CD4-positive, alpha-beta T cell (primary cell): ENCODE measurements at regions not wholly inside any gene's neighbourhood (a gene's known extent, or its start where the extent isn't known, plus 50 kb on each side); places are given as distances from the start of the nearest gene placed in this dataset.

ENCODE experiments used
- ATAC-seq: fragments of 200-7000 bp; cut with Tn5 transposase; one replicate; pipeline ENCODE4 v1.10.0; 2022; ENCODE audit warnings: mild to moderate bottlenecking; ENCODE audit not compliant: poor library complexity
- CTCF ChIA-PET: fragments of 350-600 bp; sonication (Branson Sonifier 250); formaldehyde crosslinking; loops from one replicate; lab custom pipeline; 2021; ENCODE audit warnings: antibody characterized with exemption, inconsistent platforms; lab: Charles Lee
- POLR2A ChIA-PET: fragments of 350-600 bp; sonication (Branson Sonifier 250); formaldehyde crosslinking; loops from one replicate; lab custom pipeline; 2021; ENCODE audit warnings: antibody characterized with exemption, inconsistent platforms; lab: Charles Lee
- DNase-seq, 14 experiments: peaks; one replicate each; pipeline ENCODE4 v3.0.0-alpha.2; 2013 to 2020; ENCODE audit warnings: mixed read lengths in 2 of 14
- H3K27ac ChIP-seq, 2 donors: one replicate each; pipeline versions ENCODE4 v1.5.1 to v1.7.0; 2013; ENCODE audit warnings: low read length in 2 of 2, low read depth in 1 of 2, mild to moderate bottlenecking in 1 of 2
- H3K27me3 ChIP-seq, 2 experiments: 1 replicate in 1 of 2; 2 replicates in 1 of 2; pipeline versions ENCODE4 v1.6.1 to v1.7.0; 2013; ENCODE audit warnings: low read length in 2 of 2, control low read depth in 1 of 2, mild to moderate bottlenecking in 1 of 2, moderate library complexity in 1 of 2; ENCODE audit not compliant: insufficient read depth in 2 of 2, control insufficient read depth in 1 of 2
- H3K36me3 ChIP-seq: one replicate; pipeline ENCODE4 v1.6.1; 2013; ENCODE audit warnings: low read length, control low read depth; ENCODE audit not compliant: insufficient read depth
- H3K4me1 ChIP-seq: one replicate; pipeline ENCODE4 v1.6.1; 2013; ENCODE audit warnings: low read length, control low read depth; ENCODE audit not compliant: insufficient read depth
- H3K4me3 ChIP-seq: one replicate; pipeline ENCODE4 v1.5.1; 2013; ENCODE audit warnings: mild to moderate bottlenecking, low read length, moderate library complexity
- H3K9me3 ChIP-seq, 2 experiments: 1 replicate in 1 of 2; 2 replicates in 1 of 2; pipeline versions ENCODE4 v1.6.1 to v1.7.0; 2013; ENCODE audit warnings: low read length in 2 of 2, mild to moderate bottlenecking in 2 of 2, control low read depth in 1 of 2, moderate library complexity in 1 of 2; ENCODE audit not compliant: control insufficient read depth in 1 of 2, insufficient read depth in 1 of 2
- H3K27ac Mint-ChIP-seq: one replicate; pipeline ENCODE4 v1.8.0; 2020; ENCODE audit warnings: mixed read lengths
- H3K27me3 Mint-ChIP-seq: one replicate; pipeline ENCODE4 v1.8.0; 2021; ENCODE audit warnings: mixed read lengths
- H3K36me3 Mint-ChIP-seq: one replicate; pipeline ENCODE4 v1.8.0; 2021; ENCODE audit warnings: low read depth, mixed read lengths
- H3K4me1 Mint-ChIP-seq: one replicate; pipeline ENCODE4 v1.8.0; 2021; ENCODE audit warnings: low read depth, mixed read lengths
- H3K4me3 Mint-ChIP-seq: one replicate; pipeline ENCODE4 v1.8.0; 2020; ENCODE audit warnings: mild to moderate bottlenecking, mixed read lengths
- H3K9me3 Mint-ChIP-seq: one replicate; pipeline ENCODE4 v1.8.0; 2020; ENCODE audit warnings: mixed read lengths
- CTCF ChIP-seq: fragments of 200-600 bp; IDR thresholded peaks from one replicate; pipeline ENCODE4 v1.8.0; 2022; ENCODE audit warnings: antibody characterized with exemption, mild to moderate bottlenecking
- intact Hi-C, 2 experiments: fragments of 100-400 bp; cut with DNase I in 1 of 2; cut with micrococcal nuclease in 1 of 2; formaldehyde crosslinking; loops; one replicate each; pipeline versions ENCODE4 v1.15.1 to v1.9.0; 2023 to 2025; cut with DNase I, micrococcal nuclease

- Histone ChIP-seq H3K27me3 (peaks cover 6 to 36% of the 10 kb centered on the region in 2 experiments), H3K9me3 (no peaks in the 10 kb centered on the region), H3K4me1 (no peaks in the 10 kb centered on the region), H3K27ac (no peak overlapping the region), H3K36me3 (no peaks in the 10 kb centered on the region), H3K4me3 (no peak overlapping the region)
- no peaks in the 10 kb centered on the region for H3K9me3 Mint-ChIP-seq
- no peak for TF ChIP-seq CTCF
- H3K36me3 Mint-ChIP-seq: no peaks in the 10 kb centered on the region
- H3K27me3 Mint-ChIP-seq: peaks cover 59% of the 10 kb centered on the region
- ATAC-seq (no peak), DNase-seq (no peak)
- H3K4me3 Mint-ChIP-seq: no peak overlapping the region
- intact Hi-C loops: no loop called here
- no peak overlapping the region for H3K27ac Mint-ChIP-seq
- ChIA-PET CTCF (no interaction called here), POLR2A (no interaction called here)
- no peaks in the 10 kb centered on the region for H3K4me1 Mint-ChIP-seq
Observed at GRCh38 chr9:33684831-33685230, 110.5 kb upstream of the PRSS3 start.

GRCh38 chr9:33686942-33687341 lies 108.4 kb upstream of the PRSS3 start:
- H3K27ac Mint-ChIP-seq: no peak overlapping the region
- ATAC-seq (no peak), DNase-seq (no peak)
- H3K27ac ChIP-seq: no peak overlapping the region
- TF ChIP-seq CTCF: no peak
- no peaks in the 10 kb centered on the region for H3K9me3 Mint-ChIP-seq
- no peaks in the 10 kb centered on the region for H3K4me1 ChIP-seq
- H3K4me3 ChIP-seq: no peak overlapping the region
- intact Hi-C loops: no loop called here
- H3K4me3 Mint-ChIP-seq: no peak overlapping the region
- peaks cover 42% of the 10 kb centered on the region for H3K27me3 Mint-ChIP-seq
- no peaks in the 10 kb centered on the region for H3K9me3 ChIP-seq
- no peaks in the 10 kb centered on the region for H3K4me1 Mint-ChIP-seq
- no peaks in the 10 kb centered on the region for H3K36me3 ChIP-seq
- ChIA-PET POLR2A (no interaction called here), CTCF (no interaction called here)
- H3K27me3 ChIP-seq: peaks cover 6 to 24% of the 10 kb centered on the region in 2 experiments
- no peaks in the 10 kb centered on the region for H3K36me3 Mint-ChIP-seq

- Histone ChIP-seq H3K4me1 (no peaks in the 10 kb centered on the region), H3K27me3 (peaks cover under 1 to 16% of the 10 kb centered on the region in 2 experiments), H3K36me3 (no peaks in the 10 kb centered on the region), H3K4me3 (no peak overlapping the region), H3K27ac (no peak overlapping the region), H3K9me3 (no peaks in the 10 kb centered on the region)
- intact Hi-C loops: no loop called here
- DNase-seq (peak in 3 of 14 experiments; percentile 3 to 15 (median 6)), ATAC-seq (no peak)
- H3K4me3 Mint-ChIP-seq: no peak overlapping the region
- ChIA-PET POLR2A (no interaction called here), CTCF (no interaction called here)
- no peaks in the 10 kb centered on the region for H3K4me1 Mint-ChIP-seq
- no peak overlapping the region for H3K27ac Mint-ChIP-seq
- no peak for TF ChIP-seq CTCF
- no peaks in the 10 kb centered on the region for H3K36me3 Mint-ChIP-seq
- H3K27me3 Mint-ChIP-seq: peaks cover 39% of the 10 kb centered on the region
- no peaks in the 10 kb centered on the region for H3K9me3 Mint-ChIP-seq
Observed at GRCh38 chr9:33687779-33688178, 107.6 kb upstream of the PRSS3 start.
